Keratinocyte (primary cell): ENCODE measurements at regions not wholly inside any gene's neighbourhood (a gene's known extent, or its start where the extent isn't known, plus 50 kb on each side); places are given as distances from the start of the nearest gene placed in this dataset.
A peak's percentile ranks its signal among the peaks of the same experiment; 100 is the strongest.

Experiments used
- DNase-seq: peaks from one replicate; pipeline ENCODE4 v3.0.0-alpha.2; 2011; ENCODE audit warnings: low read depth, missing footprints, low spot score
- FAIRE-seq: peaks from 2 replicates; lab custom pipeline; 2011; peaks lifted over from hg19 to GRCh38; lab: Jason Lieb, UNC
- H2AFZ ChIP-seq: 2 replicates; pipeline ENCODE4 v1.6.0; 2012; ENCODE audit warnings: low read length, control low read depth, inconsistent platforms; ENCODE audit not compliant: control insufficient read depth
- H3K27ac ChIP-seq: 2 replicates; pipeline ENCODE4 v1.5.1; 2011; ENCODE audit warnings: low read length; ENCODE audit not compliant: control insufficient read depth, insufficient read depth
- H3K27me3 ChIP-seq: 3 replicates; pipeline ENCODE4 v1.6.0; 2011; ENCODE audit warnings: low read length; ENCODE audit not compliant: control insufficient read depth, insufficient read depth; ENCODE audit errors: extremely low read depth
- H3K36me3 ChIP-seq, 2 experiments: 2 replicates in 1 of 2; 3 replicates in 1 of 2; pipeline ENCODE4 v1.5.1; 2011; ENCODE audit warnings: low read length in 2 of 2, mild to moderate bottlenecking in 1 of 2; ENCODE audit not compliant: control insufficient read depth in 2 of 2, insufficient read depth in 2 of 2; ENCODE audit errors: extremely low read depth in 1 of 2
- H3K4me1 ChIP-seq: 3 replicates; pipeline ENCODE4 v1.5.1; 2011; ENCODE audit warnings: low read length; ENCODE audit not compliant: control insufficient read depth, insufficient read depth; ENCODE audit errors: extremely low read depth
- H3K4me2 ChIP-seq: 3 replicates; pipeline ENCODE4 v1.6.0; 2011; ENCODE audit warnings: low read depth, low read length; ENCODE audit not compliant: control insufficient read depth, insufficient read depth; ENCODE audit errors: extremely low read depth
- H3K4me3 ChIP-seq, 3 experiments: fragments of 200-600 bp in 1 of 3; sonication (generic) in 1 of 3; 2 replicates in 2 of 3; 3 replicates in 1 of 3; pipeline ENCODE4 v1.5.1; 2011 to 2016; ENCODE audit warnings: low read length in 3 of 3, mild to moderate bottlenecking in 3 of 3, control low read depth in 2 of 3, inconsistent platforms in 1 of 3, low read depth in 1 of 3, mixed read lengths in 1 of 3, mixed run types in 1 of 3, moderate library complexity in 1 of 3; ENCODE audit not compliant: control insufficient read depth in 2 of 3, insufficient read depth in 2 of 3; ENCODE audit errors: extremely low read depth in 1 of 3
- H3K79me2 ChIP-seq: 2 replicates; pipeline ENCODE4 v1.6.0; 2012; ENCODE audit warnings: low read length; ENCODE audit not compliant: control insufficient read depth, insufficient read depth
- H3K9ac ChIP-seq: 3 replicates; pipeline ENCODE4 v1.6.0; 2011; ENCODE audit warnings: low read length; ENCODE audit not compliant: control insufficient read depth, insufficient read depth; ENCODE audit errors: extremely low read depth
- H3K9me1 ChIP-seq: 3 replicates; pipeline ENCODE4 v1.6.0; 2011; ENCODE audit warnings: low read length; ENCODE audit not compliant: control insufficient read depth, insufficient read depth; ENCODE audit errors: extremely low read depth
- H3K9me3 ChIP-seq: 2 replicates; pipeline ENCODE4 v1.5.1; 2012; ENCODE audit warnings: low read depth, low read length; ENCODE audit not compliant: control insufficient read depth
- H4K20me1 ChIP-seq: 3 replicates; pipeline ENCODE4 v1.6.0; 2011; ENCODE audit warnings: low read length; ENCODE audit not compliant: control insufficient read depth, insufficient read depth; ENCODE audit errors: extremely low read depth
- EZH2 ChIP-seq: IDR thresholded peaks from one replicate; pipeline ENCODE4 v1.6.1; 2012; ENCODE audit warnings: inconsistent platforms, mild to moderate bottlenecking, low read length, moderate library complexity
- dilution Hi-C: fragments of 300-500 bp; cut with MboI; formaldehyde crosslinking; loops from one replicate; pipeline ENCODE4 v1.7.0; 2020; ENCODE audit warnings: low sequenced_read_pairs; ENCODE audit not compliant: extremely low pct_ligation_motif_present
- TF ChIP-seq, protein P1 (sequence below), 3 experiments: IDR thresholded peaks in 1 of 3; conservative IDR thresholded peaks in 1 of 3; optimal IDR thresholded peaks in 1 of 3; 2 replicates in 2 of 3; 3 replicates in 1 of 3; pipeline versions ENCODE3 to v1.5.1; 2011; ENCODE audit warnings: low read length in 3 of 3, mild to moderate bottlenecking in 3 of 3, moderate library complexity in 2 of 3, control low read depth in 1 of 3, inconsistent platforms in 1 of 3; ENCODE audit not compliant: insufficient read depth in 2 of 3; ENCODE audit errors: extremely low read depth in 1 of 3

DNA sequence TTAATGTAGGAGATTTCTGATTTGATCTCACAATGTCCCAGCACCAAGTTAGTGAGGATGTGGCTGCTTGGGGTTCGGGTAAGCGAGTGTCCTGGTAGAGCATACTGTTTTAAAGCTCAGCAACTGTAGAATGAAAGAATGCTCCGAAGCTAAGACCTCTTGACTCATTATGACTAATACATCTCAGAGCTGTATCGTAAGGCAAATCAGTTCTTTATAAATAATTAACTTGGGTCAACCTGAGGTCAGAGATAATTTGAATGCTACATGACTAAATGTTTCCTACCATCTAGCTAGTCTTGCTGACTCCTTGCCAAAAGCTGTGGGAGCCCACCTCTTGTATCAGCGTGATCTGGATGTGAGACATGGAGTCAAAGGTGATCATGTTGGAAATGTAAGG, 128.8 kb upstream of the PDE7B start:
- H3K36me3 ChIP-seq: no peaks in the 10 kb centered on the region
- H3K27ac ChIP-seq: no peak overlapping the region
- no peak overlapping the region for H2AFZ ChIP-seq
- no peak for TF ChIP-seq EZH2
- TF ChIP-seq, protein P1, sequence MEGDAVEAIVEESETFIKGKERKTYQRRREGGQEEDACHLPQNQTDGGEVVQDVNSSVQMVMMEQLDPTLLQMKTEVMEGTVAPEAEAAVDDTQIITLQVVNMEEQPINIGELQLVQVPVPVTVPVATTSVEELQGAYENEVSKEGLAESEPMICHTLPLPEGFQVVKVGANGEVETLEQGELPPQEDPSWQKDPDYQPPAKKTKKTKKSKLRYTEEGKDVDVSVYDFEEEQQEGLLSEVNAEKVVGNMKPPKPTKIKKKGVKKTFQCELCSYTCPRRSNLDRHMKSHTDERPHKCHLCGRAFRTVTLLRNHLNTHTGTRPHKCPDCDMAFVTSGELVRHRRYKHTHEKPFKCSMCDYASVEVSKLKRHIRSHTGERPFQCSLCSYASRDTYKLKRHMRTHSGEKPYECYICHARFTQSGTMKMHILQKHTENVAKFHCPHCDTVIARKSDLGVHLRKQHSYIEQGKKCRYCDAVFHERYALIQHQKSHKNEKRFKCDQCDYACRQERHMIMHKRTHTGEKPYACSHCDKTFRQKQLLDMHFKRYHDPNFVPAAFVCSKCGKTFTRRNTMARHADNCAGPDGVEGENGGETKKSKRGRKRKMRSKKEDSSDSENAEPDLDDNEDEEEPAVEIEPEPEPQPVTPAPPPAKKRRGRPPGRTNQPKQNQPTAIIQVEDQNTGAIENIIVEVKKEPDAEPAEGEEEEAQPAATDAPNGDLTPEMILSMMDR (optimal IDR thresholded peaks at IDR 0.05 in 1 of 3, IDR thresholded peaks at IDR 0.05 in 1 of 3, conservative IDR thresholded peaks at IDR 0.05 in 1 of 3; ENCODE audit: extremely low read depth in 1 of 3, insufficient read depth in 2 of 3, low read length in 3 of 3): no peak
- DNase-seq (peak; percentile 4), FAIRE-seq (no peak)
- H3K9me1 ChIP-seq: no peaks in the 10 kb centered on the region
- no peaks in the 10 kb centered on the region for H3K9me3 ChIP-seq
- no peak overlapping the region for H3K4me3 ChIP-seq
- no peaks in the 10 kb centered on the region for H3K79me2 ChIP-seq
- no peaks in the 10 kb centered on the region for H4K20me1 ChIP-seq
- H3K4me2 ChIP-seq: peak overlapping the region; percentile 51
- dilution Hi-C loops: no loop called here
- H3K9ac ChIP-seq: no peak overlapping the region
- H3K4me1 ChIP-seq: peaks cover 7% of the 10 kb centered on the region
- no peaks in the 10 kb centered on the region for H3K27me3 ChIP-seq

DNA sequence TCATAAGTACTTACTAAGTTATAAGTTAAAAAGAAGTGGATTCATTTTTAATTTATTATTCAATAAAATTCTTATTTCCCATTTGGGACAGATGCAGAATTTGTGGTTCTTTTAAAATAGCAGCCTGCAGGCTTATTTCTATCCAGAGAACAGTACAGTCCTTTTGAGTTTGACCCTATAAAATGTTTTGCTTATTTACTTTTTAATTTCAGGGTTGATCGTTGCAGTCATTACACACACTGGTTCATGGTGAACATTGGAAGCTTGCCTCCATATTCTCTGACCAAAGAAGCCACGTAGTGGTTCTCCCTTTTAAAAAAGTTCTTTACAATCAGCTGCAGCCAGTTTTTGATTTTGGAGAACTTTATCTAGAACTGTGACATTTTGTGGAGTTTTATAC, 122.9 kb upstream of the PDE7B start:
- Histone ChIP-seq H3K4me2 (no peak overlapping the region), H3K27ac (no peak overlapping the region), H3K9me1 (no peaks in the 10 kb centered on the region), H3K9me3 (no peaks in the 10 kb centered on the region), H3K27me3 (no peaks in the 10 kb centered on the region), H3K36me3 (no peaks in the 10 kb centered on the region), H3K4me1 (no peaks in the 10 kb centered on the region), H2AFZ (no peak overlapping the region), H3K79me2 (no peaks in the 10 kb centered on the region), H4K20me1 (no peaks in the 10 kb centered on the region), H3K9ac (no peak overlapping the region), H3K4me3 (no peak overlapping the region)
- DNase-seq (no peak), FAIRE-seq (no peak)
- dilution Hi-C loops: no loop called here
- TF ChIP-seq, protein P1 (optimal IDR thresholded peaks at IDR 0.05 in 1 of 3, IDR thresholded peaks at IDR 0.05 in 1 of 3, conservative IDR thresholded peaks at IDR 0.05 in 1 of 3; ENCODE audit: extremely low read depth in 1 of 3, insufficient read depth in 2 of 3, low read length in 3 of 3): no peak
- no peak for TF ChIP-seq EZH2
